Common myeloid progenitor, CD34-positive (primary cell): ENCODE measurements at regions not wholly inside any gene's neighbourhood (a gene's known extent, or its start where the extent isn't known, plus 50 kb on each side); places are given as distances from the start of the nearest gene placed in this dataset.
"Not testable (repeated sequence)": the region's sequence is repeated elsewhere in the genome, so short reads cannot be mapped to it uniquely, and the experiment has no call there.

Source experiments
- CTCF ChIA-PET: fragments of 350-600 bp; sonication (Branson Sonifier 250); formaldehyde crosslinking; loops from one replicate; lab custom pipeline; 2021; ENCODE audit warnings: antibody characterized with exemption; lab: Charles Lee
- POLR2A ChIA-PET: fragments of 350-600 bp; sonication (Branson Sonifier 250); formaldehyde crosslinking; loops from one replicate; lab custom pipeline; 2021; ENCODE audit warnings: antibody characterized with exemption; lab: Charles Lee
- DNase-seq, 3 donors: peaks; one replicate each; pipeline versions ENCODE4 v3.0.0 to v3.0.0-alpha.2; 2013
- H3K27ac ChIP-seq, 2 experiments: 1 replicate in 1 of 2; 2 replicates in 1 of 2; pipeline ENCODE4 v1.7.0; 2013; ENCODE audit warnings: inconsistent platforms in 2 of 2, low read length in 2 of 2, mild to moderate bottlenecking in 2 of 2, low read depth in 1 of 2, moderate library complexity in 1 of 2; ENCODE audit not compliant: severe bottlenecking in 2 of 2, insufficient read depth in 1 of 2, poor library complexity in 1 of 2
- H3K27me3 ChIP-seq, 5 experiments: replicated peaks in 2 of 5; 1 replicate in 3 of 5; 2 replicates in 2 of 5; pipeline versions ENCODE4 v1.6.1 to v1.7.0; 2013; ENCODE audit warnings: low read length in 4 of 5, mild to moderate bottlenecking in 2 of 5, moderate library complexity in 2 of 5, inconsistent platforms in 1 of 5; ENCODE audit not compliant: insufficient read depth in 5 of 5, control insufficient read depth in 4 of 5
- H3K36me3 ChIP-seq, 4 experiments: 1 replicate in 2 of 4; 2 replicates in 2 of 4; pipeline versions ENCODE4 v1.6.1 to v1.7.0; 2013; ENCODE audit warnings: low read length in 3 of 4, control low read depth in 1 of 4, mild to moderate bottlenecking in 1 of 4; ENCODE audit not compliant: control insufficient read depth in 4 of 4, insufficient read depth in 4 of 4
- H3K4me1 ChIP-seq, 4 experiments: 1 replicate in 3 of 4; 2 replicates in 1 of 4; pipeline versions ENCODE4 v1.6.1 to v1.7.1; 2013; ENCODE audit warnings: low read length in 3 of 4, mild to moderate bottlenecking in 3 of 4, control low read depth in 1 of 4, inconsistent platforms in 1 of 4, moderate library complexity in 1 of 4; ENCODE audit not compliant: control insufficient read depth in 4 of 4, insufficient read depth in 4 of 4; ENCODE audit errors: control extremely low read depth in 1 of 4
- H3K4me3 ChIP-seq, 7 experiments: 1 replicate in 4 of 7; 2 replicates in 3 of 7; pipeline versions ENCODE4 v1.5.1 to v1.7.0; 2013; ENCODE audit warnings: mild to moderate bottlenecking in 7 of 7, low read length in 6 of 7, moderate library complexity in 6 of 7, inconsistent platforms in 2 of 7, low read depth in 2 of 7, control low read depth in 1 of 7; ENCODE audit not compliant: insufficient read depth in 4 of 7, control insufficient read depth in 1 of 7; ENCODE audit errors: extremely low read depth in 1 of 7
- H3K9me3 ChIP-seq, 5 experiments: 1 replicate in 4 of 5; 2 replicates in 1 of 5; pipeline versions ENCODE4 v1.6.1 to v1.7.1; 2013; ENCODE audit warnings: low read length in 4 of 5, mild to moderate bottlenecking in 2 of 5, inconsistent platforms in 1 of 5, low read depth in 1 of 5, moderate library complexity in 1 of 5; ENCODE audit not compliant: control insufficient read depth in 4 of 5, insufficient read depth in 2 of 5; ENCODE audit errors: control extremely low read depth in 1 of 5
- WGBS: methylation state at CpG from one replicate; pipeline ENCODE4 v1.1.5; 2013; ENCODE audit not compliant: insufficient coverage; 5-methylcytosine and 5-hydroxymethylcytosine counted together

DNA sequence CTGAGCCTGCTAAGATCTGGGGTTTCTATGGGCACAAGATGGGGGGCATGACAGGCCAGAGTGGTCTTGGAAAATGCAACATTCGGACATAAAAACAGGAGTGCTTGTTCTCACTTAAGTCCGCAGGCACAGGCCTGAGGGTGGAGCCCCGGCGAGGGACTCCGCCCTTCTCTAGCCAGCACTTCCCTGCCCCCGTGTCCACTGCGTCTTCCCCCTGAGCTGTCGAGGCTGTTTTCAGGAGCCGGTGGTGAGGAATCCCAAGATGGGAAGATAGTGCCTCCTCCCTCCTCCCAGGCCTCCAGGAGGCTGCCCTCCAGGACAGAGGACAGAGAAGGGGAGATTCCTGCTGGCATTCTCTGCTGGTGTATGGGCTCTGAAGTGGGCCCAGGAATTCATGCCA, 105.2 kb downstream of the TLR5 start:
- H3K27ac ChIP-seq, result no peak overlapping the region
- H3K9me3 ChIP-seq, result no peaks in the 10 kb centered on the region
- H3K36me3 ChIP-seq, result no peaks in the 10 kb centered on the region
- POLR2A ChIA-PET, result no interaction called here
- 92% methylated on average over 7 of the region's 9 CpGs for WGBS
- CTCF ChIA-PET, result no interaction called here
- no peak for DNase-seq
- peaks cover 0 to 2% (median 0%) of the 10 kb centered on the region in 5 experiments for H3K27me3 ChIP-seq
- peaks cover 0 to 7% (median 0%) of the 10 kb centered on the region in 4 experiments for H3K4me1 ChIP-seq
- H3K4me3 ChIP-seq, result no peak overlapping the region

DNA sequence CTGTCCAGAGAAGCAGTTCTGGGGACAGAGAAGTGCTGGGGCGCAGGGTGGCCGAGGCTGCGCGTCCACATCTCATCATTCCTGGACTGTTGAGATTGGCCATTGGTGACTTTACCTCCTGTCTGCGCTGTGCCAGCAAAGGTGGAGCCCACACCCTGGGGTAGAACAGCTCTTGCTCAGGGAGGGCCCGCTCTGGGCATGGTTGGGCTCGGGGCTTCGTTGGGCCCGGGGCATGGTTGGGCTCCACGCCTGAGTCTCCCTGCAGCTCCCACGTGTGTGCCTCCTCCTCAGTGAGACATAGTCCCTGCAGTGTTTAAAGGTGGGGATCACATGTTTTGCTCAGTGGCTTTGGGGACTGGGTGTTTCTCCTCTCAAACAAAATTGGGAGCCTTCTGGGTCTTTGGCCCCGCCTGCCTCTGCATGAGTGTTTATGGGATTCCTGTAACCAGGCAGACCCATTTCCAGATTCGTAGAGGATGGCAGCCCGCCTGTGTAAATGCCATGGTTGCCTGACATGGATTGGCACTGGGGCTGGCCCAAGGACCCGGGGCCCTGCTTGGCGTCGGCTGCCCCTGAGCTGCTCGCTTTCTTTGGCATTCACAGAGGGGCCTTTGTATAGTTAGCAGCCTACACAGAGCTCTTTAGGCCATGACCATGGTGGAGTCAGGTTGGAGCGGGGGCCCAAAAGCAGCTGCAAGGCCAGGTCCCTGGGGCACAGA, 104.6 kb downstream of the TLR5 start:
- WGBS, result 98% methylated on average over 16 of the region's 19 CpGs
- H3K27ac ChIP-seq, result no peak overlapping the region
- CTCF ChIA-PET, result no interaction called here
- DNase-seq, result no peak
- H3K36me3 ChIP-seq, result no peaks in the 10 kb centered on the region
- peaks cover 0 to 2% (median 0%) of the 10 kb centered on the region in 5 experiments for H3K27me3 ChIP-seq
- peaks cover 0 to 7% (median 0%) of the 10 kb centered on the region in 4 experiments for H3K4me1 ChIP-seq
- no peaks in the 10 kb centered on the region for H3K9me3 ChIP-seq
- POLR2A ChIA-PET, result no interaction called here
- H3K4me3 ChIP-seq, result no peak overlapping the region

DNA sequence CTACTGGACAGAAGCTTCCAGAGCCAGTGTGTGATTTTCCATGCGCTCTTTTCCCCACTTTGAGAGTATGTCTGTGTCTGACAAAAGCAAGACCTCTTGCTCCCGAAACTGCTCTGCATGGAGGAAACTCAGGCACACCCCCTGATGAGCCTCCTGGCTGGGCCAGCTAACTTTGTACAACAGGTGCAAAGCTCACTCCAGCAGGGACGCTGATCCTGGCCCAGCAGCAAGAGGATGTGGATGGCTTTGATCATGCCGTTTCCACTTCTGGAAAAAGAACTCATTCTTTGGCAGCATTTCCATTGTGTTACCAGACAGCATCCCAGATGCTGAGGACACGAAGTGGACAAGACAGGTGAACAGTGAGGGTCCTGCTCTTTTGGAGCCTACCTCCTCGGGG, 103.1 kb downstream of the TLR5 start:
- 82% methylated on average over 4 of the region's 6 CpGs for WGBS
- POLR2A ChIA-PET, result no interaction called here

DNA sequence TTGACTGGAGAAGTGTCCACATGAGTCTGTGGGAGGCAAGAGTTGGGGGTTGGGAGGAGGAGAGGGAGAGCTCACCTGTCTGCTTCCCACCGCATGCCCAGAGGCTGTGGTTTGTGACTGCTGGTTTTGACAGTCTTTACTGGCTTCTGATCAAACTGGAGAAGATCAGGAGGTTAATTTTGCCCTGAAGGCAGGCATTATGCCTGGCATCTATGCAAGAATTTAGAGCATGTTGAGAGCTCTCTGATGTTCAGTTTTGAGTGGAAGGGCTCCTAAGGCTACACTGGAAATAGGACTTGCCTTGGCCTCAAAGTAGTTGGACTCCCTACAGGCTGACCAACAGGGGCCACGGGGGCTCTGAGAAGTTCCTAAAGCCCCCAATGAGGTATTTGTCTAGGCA, 101.6 kb downstream of the TLR5 start:
- POLR2A ChIA-PET, result no interaction called here
- H3K4me3 ChIP-seq, result no peak overlapping the region
- no peaks in the 10 kb centered on the region for H3K36me3 ChIP-seq
- H3K27ac ChIP-seq, result no peak overlapping the region
- peaks cover 0 to 2% (median 0%) of the 10 kb centered on the region in 5 experiments for H3K27me3 ChIP-seq
- no peak for DNase-seq
- H3K9me3 ChIP-seq, result peaks cover 0 to 10% (median 4%) of the 10 kb centered on the region in 5 experiments
- CTCF ChIA-PET, result no interaction called here
- H3K4me1 ChIP-seq, result peaks cover 0 to 1% (median 0%) of the 10 kb centered on the region in 4 experiments
- WGBS, result 69% methylated on average over 2 of the region's 2 CpGs

More for the DNA sequence above, 103.1 kb downstream of the TLR5 start:
- Histone ChIP-seq H3K27ac (no peak overlapping the region), H3K9me3 (no peaks in the 10 kb centered on the region), H3K36me3 (no peaks in the 10 kb centered on the region), H3K4me1 (peaks cover 0 to 7% (median 0%) of the 10 kb centered on the region in 4 experiments), H3K27me3 (peaks cover 0 to 2% (median 0%) of the 10 kb centered on the region in 5 experiments), H3K4me3 (no peak overlapping the region)
- CTCF ChIA-PET, result no interaction called here
- no peak for DNase-seq

DNA sequence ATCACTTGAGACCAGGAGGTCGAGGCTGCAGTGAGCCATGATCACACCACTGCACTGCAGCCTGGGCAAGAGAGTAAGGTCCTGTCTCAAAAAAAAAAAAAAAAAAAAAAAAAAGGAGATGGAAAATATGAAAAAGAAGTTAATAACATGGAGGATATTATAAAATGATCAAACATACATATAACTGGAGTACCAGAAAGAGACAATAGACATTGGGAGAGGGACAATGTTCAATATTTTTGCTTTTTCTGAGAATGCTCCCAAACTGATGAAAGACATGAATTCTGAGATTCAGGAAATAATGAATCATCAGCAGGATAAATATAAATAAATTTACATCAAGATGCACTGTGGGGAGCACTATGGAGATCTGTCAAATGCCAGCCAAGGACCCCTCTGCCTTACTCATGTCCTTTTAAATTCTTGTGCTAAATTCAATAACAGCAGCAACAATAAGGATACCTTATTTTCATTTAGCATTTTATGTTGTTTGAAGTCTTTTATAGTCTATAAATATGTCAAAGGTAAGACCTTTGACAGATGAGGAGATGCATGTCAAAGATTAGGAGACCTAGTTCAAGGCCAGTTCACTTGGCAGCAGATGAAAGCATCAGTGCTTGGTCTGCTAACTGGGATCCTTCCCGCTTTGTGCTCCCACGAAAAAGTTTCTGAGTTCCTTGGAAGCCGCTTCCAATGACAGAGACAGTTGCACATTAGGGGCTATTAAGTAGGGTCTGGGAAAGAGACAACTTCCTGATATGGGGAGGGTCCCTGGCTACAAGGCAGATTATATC, 97.7 kb downstream of the TLR5 start:
- no peaks in the 10 kb centered on the region for H3K4me1 ChIP-seq
- no peak overlapping the region for H3K27ac ChIP-seq
- peaks cover 0 to 18% (median 4%) of the 10 kb centered on the region in 5 experiments for H3K9me3 ChIP-seq
- peaks cover 0 to 2% (median 0%) of the 10 kb centered on the region in 5 experiments for H3K27me3 ChIP-seq
- ChIA-PET POLR2A (no interaction called here), CTCF (no interaction called here)
- DNase-seq, result no peak
- H3K36me3 ChIP-seq, result no peaks in the 10 kb centered on the region
- H3K4me3 ChIP-seq, result no peak overlapping the region
- WGBS, result 49% methylated on average over 4 of the region's 4 CpGs

DNA sequence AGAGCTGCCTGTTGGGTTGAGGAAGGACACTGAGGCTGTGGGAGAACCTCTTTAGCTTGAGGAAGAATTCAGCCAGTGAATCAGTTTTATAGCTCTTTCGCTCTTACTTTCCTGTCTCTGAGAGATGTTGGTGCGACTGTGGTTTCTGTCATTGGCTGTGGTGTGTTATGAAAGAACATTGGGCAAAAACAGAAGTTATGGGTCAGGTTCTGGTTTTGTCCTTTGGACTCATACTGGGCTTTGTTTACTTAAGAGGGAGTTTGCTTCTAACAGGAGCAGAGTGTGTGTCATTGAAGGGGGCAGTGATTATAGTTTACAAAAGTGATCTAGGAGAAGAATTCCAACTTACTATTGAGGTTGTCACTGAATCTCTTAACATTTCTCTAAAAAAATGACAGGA, 97.0 kb downstream of the TLR5 start:
- Histone ChIP-seq H3K9me3 (peaks cover 0 to 18% (median 4%) of the 10 kb centered on the region in 5 experiments), H3K4me1 (no peaks in the 10 kb centered on the region), H3K4me3 (no peak overlapping the region), H3K36me3 (no peaks in the 10 kb centered on the region), H3K27ac (no peak overlapping the region), H3K27me3 (peaks cover 0 to under 1% (median 0%) of the 10 kb centered on the region in 5 experiments)
- ChIA-PET POLR2A (no interaction called here), CTCF (no interaction called here)
- WGBS, result 100% methylated on average over 2 of the region's 2 CpGs
- no peak for DNase-seq

DNA sequence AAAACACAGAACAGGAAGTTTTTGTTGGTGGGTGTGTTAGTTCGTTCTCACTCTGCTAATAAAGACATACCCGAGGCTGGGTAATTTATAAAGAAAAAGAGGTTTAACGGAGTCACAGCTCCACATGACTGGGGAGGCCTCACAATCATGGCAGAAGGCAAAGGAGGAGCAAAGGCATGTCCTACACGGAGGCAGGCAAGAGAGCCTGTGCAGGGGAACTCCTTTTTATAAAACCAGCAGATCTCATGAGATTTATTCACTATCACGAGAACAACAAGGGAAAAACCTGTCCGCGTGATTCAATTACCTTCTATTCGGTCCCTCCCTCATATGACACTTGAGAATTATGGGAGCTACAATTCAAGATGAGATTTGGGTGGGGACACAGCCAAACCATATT, 96.6 kb downstream of the TLR5 start:
- POLR2A ChIA-PET, H3K27me3 ChIP-seq, H3K36me3 ChIP-seq, H3K4me3 ChIP-seq, CTCF ChIA-PET, H3K27ac ChIP-seq, DNase-seq, H3K4me1 ChIP-seq: not testable (repeated sequence)
- 95% methylated on average over 2 of the region's 8 CpGs for WGBS
- H3K9me3 ChIP-seq, result peaks cover 0 to 18% (median 4%) of the 10 kb centered on the region in 5 experiments
